ENCODE measurements at regions not wholly inside any gene's neighbourhood (a gene's known extent, or its start where the extent isn't known, plus 50 kb on each side); places are given as distances from the start of the nearest gene placed in this dataset.

DNA sequence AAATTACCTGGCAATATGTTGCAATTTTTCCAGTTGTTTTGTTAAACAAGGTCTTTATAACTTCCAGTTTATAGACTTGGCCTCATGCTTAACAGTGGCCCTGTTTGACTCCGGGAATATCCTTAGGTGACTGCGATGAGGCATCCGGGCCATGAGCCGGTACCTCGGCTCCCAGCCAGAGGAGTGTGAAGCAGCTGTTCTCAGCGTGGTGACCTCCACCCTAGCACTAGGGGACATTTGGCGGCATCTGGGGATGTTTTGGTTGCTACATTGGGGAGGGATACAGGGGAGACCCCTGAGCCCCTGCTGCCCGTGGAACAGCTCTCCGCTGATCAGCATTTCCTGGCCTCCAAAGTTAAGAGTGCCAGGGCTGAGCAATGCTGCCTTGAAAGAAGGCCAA lies 533.4 kb downstream of the IRX1 start:
- no peak for FAIRE-seq
- Histone ChIP-seq H3K4me3 (no peak overlapping the region), H3K27ac (no peak overlapping the region), H3K4me2 (no peak overlapping the region), H3K9me3 (no peaks in the 10 kb centered on the region; the same call in 1 of the 3 replicates), H3K4me1 (no peaks in the 10 kb centered on the region)
- no peak for TF ChIP-seq FOXS1 (CRISPR knock-in tag; IDR thresholded peaks at IDR 0.05)
- TF ChIP-seq NR3C1 (IDR thresholded peaks at IDR 0.05) = no peak
- TF ChIP-seq, protein P1, sequence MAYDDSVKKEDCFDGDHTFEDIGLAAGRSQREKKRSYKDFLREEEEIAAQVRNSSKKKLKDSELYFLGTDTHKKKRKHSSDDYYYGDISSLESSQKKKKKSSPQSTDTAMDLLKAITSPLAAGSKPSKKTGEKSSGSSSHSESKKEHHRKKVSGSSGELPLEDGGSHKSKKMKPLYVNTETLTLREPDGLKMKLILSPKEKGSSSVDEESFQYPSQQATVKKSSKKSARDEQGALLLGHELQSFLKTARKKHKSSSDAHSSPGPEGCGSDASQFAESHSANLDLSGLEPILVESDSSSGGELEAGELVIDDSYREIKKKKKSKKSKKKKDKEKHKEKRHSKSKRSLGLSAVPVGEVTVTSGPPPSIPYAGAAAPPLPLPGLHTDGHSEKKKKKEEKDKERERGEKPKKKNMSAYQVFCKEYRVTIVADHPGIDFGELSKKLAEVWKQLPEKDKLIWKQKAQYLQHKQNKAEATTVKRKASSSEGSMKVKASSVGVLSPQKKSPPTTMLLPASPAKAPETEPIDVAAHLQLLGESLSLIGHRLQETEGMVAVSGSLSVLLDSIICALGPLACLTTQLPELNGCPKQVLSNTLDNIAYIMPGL (CRISPR knock-in tag; IDR thresholded peaks at IDR 0.05; ENCODE audit: borderline replicate concordance) = no peak
- no peak for TF ChIP-seq MAZ (IDR thresholded peaks at IDR 0.05; ENCODE audit: borderline replicate concordance, low read depth, low read length)
- TF ChIP-seq KDM1A (IDR thresholded peaks at IDR 0.05; ENCODE audit: low read depth) = no peak
- TF ChIP-seq, protein P2, sequence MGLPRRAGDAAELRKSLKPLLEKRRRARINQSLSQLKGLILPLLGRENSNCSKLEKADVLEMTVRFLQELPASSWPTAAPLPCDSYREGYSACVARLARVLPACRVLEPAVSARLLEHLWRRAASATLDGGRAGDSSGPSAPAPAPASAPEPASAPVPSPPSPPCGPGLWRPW (IDR thresholded peaks at IDR 0.05) = no peak
- TF ChIP-seq BCL3 (IDR thresholded peaks at IDR 0.05) = no peak
- TF ChIP-seq CHD4 (IDR thresholded peaks at IDR 0.05; ENCODE audit: borderline replicate concordance) = no peak
- TF ChIP-seq ATOH8 (CRISPR knock-in tag; IDR thresholded peaks at IDR 0.05; ENCODE audit: low read depth) = no peak
- TF ChIP-seq NFE2L2 (conservative IDR thresholded peaks at IDR 0.05; ENCODE audit: low read length) = no peak
- TF ChIP-seq REST (IDR thresholded peaks at IDR 0.05) = no peak
- no peak for TF ChIP-seq RARB (CRISPR knock-in tag; IDR thresholded peaks at IDR 0.05)
- no peak for TF ChIP-seq GATA3 (IDR thresholded peaks at IDR 0.05; ENCODE audit: borderline replicate concordance)
- no peak for TF ChIP-seq JUN (IDR thresholded peaks at IDR 0.05)
- TF ChIP-seq CTCF (IDR thresholded peaks at IDR 0.05) = no peak
- TF ChIP-seq HEYL (CRISPR knock-in tag; IDR thresholded peaks at IDR 0.05) = no peak
- no peak for TF ChIP-seq HDAC2 (IDR thresholded peaks at IDR 0.05)
- no peak for TF ChIP-seq CBX8 (IDR thresholded peaks at IDR 0.05)
- TF ChIP-seq, protein P3, sequence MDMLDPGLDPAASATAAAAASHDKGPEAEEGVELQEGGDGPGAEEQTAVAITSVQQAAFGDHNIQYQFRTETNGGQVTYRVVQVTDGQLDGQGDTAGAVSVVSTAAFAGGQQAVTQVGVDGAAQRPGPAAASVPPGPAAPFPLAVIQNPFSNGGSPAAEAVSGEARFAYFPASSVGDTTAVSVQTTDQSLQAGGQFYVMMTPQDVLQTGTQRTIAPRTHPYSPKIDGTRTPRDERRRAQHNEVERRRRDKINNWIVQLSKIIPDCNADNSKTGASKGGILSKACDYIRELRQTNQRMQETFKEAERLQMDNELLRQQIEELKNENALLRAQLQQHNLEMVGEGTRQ (IDR thresholded peaks at IDR 0.05) = no peak
- TF ChIP-seq EP300 (IDR thresholded peaks at IDR 0.05) = no peak
- no peak for DNase-seq (ENCODE audit: low read depth in 1 of 2, low spot score in 1 of 2)
- ChIA-PET POLR2A (no interaction called here), CTCF (no interaction called here)
- ATAC-seq = no peak
- WGBS (ENCODE audit: missing lambda C conversion rate) = 61% methylated on average over 7 of the region's 9 CpGs
